T-helper 2 cell treated with Interferon-gamma antibody and Interleukin-4, amounts not matched to agents 100 ng/mL and 5 ng/mL, for 36 hours (primary cell): ENCODE measurements at regions not wholly inside any gene's neighbourhood (a gene's known extent, or its start where the extent isn't known, plus 50 kb on each side); places are given as distances from the start of the nearest gene placed in this dataset.
"Not testable (repeated sequence)": the region's sequence is repeated elsewhere in the genome, so short reads cannot be mapped to it uniquely, and the experiment has no call there.

Experiments used
- intact Hi-C: fragments of 100-400 bp; cut with micrococcal nuclease; formaldehyde crosslinking; loops from one replicate; pipeline ENCODE4 v1.15.1; 2023

DNA sequence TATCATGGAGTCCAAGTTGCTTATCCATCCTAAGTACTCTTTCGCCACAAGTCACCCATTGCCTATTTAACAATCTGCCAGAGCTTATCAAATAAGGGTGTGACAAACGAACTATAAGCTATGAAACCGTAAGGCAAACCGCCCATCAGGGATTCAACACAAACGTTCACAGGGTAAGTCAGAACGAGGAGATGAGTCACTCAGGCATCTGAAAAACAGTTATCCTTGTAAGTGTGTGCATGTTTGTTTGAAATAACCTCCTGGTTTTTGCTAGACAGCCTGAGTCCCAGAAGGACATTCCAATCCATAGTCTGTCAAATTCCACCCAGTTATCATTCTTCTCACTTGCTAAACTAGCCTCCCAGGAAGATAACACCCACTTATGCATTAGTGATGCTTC lies 299.1 kb downstream of the PAX3 start:
- intact Hi-C loops = no loop called here

DNA sequence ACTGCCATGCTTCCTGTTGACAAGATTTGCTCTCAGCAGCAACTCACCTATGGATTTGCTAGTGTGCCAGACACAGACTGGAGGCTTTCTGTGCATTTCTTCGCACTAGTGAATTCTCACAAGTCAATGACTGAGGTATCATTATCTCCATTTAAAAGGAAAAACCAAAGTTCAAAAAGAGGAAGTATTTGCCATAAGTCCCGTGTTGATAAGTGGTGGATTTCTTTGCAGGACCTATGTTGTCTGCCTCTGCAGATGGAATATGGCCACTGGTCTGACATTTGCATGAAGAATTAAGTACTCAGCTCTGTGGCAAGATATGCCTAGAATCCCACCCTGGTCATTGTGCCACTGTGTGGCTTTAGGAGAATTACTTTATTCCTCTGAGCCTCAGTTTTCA lies 299.6 kb downstream of the PAX3 start:
- intact Hi-C loops = no loop called here

GRCh38 chr2:221997683-221998082 lies 301.1 kb downstream of the PAX3 start:
- intact Hi-C loops = no loop called here

- intact Hi-C loops = no loop called here
Observed at GRCh38 chr2:221997100-221997499, 301.7 kb downstream of the PAX3 start.

DNA sequence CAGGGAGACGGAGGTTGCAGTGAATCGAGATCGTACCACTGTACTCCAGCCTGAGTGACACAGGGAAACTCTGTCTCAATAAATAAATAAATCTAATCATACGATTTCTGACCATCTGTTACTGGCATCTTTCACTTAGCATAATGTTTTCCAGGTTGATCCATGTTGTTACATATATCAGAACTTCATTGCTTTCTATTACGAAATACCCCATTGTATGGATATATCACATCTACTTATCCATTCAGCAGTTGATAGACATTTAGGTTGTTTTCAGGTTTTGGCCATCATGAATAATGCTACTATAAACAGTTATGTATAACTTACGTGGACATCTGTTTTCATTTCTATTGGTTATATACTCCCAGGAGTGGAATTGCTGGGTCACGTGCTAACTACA lies 303.9 kb downstream of the PAX3 start:
- intact Hi-C loops = no loop called here

DNA sequence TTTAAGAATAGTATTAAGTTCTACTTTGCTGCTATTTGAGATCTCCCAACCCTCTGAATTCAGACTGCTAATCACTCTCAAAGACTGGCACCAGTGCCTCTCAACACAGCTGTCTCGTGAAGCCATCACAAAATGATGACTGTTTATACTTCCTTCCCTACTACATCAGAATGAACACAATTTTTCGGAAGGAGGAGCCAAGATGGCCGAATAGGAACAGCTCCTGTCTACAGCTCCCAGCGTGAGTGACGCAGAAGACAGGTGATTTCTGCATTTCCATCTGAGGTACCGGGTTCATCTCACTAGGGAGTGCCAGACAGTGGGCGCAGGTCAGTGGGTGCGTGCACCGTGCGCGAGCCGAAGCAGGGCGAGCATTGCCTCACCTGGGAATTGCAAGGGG lies 314.4 kb downstream of the PAX3 start:
- intact Hi-C loops = not testable (repeated sequence)

DNA sequence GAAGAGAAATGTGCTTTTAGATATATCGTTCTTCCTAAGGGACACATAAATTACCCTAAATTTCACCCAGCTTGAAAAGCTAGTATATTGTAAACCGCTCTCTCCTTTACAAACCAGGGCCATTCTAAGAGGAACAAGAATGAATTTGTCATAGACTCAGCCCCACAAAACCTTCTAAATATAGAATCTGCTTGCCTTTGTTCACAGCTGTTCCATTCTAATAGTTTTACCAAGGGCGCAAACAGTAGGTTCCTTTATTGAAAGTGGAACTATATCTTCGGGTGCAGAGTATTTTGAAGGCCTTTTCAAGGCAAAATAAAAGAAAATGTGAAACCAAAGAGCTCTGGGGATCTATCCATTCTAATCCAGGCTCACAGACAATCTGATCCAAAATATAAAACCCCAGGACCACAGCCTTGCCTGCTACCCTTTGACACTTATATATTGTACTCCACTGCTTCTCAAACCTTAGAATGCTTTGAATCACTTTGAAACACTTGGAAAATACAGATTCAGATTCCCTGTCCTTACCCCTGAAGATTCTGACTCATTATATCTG lies 316.8 kb downstream of the PAX3 start:
- intact Hi-C loops = no loop called here

DNA sequence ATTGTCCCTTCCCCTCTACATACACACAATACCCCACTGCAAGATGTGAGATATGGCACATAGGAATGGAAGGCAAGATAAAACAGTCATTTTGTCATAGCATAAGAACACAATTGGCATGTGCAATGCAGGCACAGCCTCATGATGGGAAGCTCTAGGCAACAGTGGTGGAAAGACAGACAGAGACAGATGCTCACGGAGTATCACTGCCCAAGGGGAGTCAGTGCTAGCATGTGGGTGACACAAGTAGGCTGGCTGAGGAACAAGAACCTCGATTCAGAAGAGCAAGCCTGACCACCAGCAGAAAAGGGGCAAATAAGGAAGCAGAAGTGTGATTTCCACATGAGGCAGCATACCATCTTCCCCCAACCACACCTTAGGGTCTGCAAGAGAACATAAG lies 323.6 kb downstream of the PAX3 start:
- intact Hi-C loops = no loop called here

DNA sequence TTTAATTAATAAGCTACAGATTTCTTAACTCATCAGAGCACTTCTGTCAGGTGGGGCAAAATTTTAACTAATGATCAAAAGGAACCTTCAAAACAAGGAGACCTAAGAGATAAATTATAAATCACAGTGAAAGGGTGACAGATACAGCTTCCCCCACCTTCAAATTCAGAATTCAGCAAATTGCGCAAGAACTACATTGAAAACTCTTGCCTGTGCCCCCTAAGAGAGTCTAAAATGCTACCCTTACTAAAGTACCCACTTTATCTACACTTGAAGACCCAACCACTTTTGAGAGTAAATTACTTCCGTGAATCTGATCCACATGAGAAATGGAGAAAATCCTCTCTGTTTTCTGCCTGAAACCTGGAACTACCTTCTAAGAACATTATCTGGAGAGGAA lies 324.9 kb downstream of the PAX3 start:
- intact Hi-C loops = no loop called here

GRCh38 chr2:221973502-221973901 lies 325.3 kb downstream of the PAX3 start:
- intact Hi-C loops = no loop called here

- intact Hi-C loops = no loop called here
Observed at GRCh38 chr2:221972813-221973478, 325.9 kb downstream of the PAX3 start.

DNA sequence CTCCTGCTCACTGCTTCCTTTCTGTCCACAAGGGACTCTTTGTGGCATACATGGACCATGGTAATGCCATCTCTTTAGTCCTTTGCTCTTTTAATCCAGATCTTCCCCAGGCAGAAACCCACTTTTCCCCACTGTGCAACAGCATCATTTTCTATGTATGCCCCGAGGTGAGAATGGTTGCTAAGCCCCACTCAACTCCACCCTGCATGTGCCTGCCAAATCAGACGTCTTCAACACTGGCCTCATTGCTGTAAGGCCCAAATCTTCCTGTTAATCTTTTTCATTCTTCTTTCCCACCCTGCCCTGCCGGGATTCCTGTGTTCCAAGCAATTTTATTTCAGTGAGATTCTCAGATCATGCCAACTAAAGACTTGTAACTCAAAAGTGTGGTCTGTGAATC lies 328.4 kb downstream of the PAX3 start:
- intact Hi-C loops = no loop called here

DNA sequence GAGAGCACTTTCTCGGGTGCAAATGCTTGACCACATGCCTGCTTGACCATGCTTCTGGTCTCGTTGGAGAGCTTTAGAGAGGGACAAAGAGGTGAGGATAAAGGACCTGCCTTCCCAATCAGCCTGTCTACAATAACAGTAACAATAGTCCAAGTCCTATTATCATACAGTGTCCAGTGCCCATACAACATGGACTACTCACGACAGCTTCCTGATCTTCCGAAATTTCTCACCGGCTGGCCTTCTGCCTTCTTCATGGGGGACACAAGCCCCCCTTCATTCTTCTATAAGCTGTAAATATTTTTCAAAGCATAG lies 329.0 kb downstream of the PAX3 start:
- intact Hi-C loops = loop anchor here (1.0 kb wide), 1 partner anchor 1282 kb away; no protein-coding TSS in a partner anchor

DNA sequence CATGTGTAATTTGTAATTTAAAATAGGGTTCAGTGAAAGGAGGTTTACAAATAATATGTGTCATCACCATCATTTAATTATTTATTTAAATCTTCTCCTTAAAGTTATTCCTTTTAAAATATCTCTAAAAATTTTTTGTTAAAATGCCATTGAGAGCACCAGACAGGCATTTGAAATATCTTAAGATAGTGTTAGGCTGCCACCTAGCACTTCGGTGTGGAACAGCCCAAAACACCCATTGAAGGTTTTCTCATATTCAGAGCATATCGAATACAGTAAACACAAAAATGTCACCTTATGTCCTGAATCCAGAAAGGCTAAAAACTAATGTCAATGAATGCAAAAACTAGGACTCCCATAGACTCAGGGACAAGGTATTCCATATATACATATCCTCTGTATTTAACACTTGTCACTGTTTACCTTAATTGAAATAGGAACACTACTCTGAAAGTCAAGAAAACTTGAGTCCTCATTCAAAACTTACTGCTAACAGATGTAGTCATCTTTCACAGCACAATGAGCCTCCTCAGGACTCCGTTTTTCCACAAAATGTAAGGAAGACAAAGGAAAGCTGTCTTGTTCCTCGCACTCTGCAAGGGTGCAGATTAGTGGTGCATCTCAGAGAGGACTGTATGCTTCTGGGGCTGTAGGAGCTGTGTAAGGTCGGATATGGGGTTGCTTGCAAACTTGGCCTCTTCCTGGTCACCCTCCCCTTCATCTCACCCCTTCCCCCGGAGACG lies 329.5 kb downstream of the PAX3 start:
- intact Hi-C loops = loop anchor here (1.0 kb wide), 1 partner anchor 1282 kb away; no protein-coding TSS in a partner anchor

DNA sequence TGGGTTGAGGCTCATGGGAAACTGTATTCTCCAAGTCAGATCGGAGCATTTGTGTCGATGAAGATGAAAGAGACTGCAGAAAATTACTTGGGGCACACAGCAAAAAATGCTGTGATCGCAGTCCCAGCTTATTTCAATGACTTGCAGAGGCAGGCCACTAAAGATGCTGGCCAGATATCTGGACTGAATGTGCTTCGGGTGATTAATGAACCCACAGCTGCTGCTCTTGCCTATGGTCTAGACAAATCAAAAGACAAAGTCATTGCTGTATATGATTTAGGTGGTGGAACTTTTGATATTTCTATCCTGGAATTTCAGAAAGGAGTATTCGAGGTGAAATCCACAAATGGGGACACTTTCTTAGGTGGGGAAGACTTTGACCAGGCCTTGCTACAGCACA lies 336.6 kb downstream of the PAX3 start:
- intact Hi-C loops = no loop called here

GRCh38 chr2:221961561-221961960 lies 337.2 kb downstream of the PAX3 start:
- intact Hi-C loops = no loop called here

- intact Hi-C loops = no loop called here
Observed at GRCh38 chr2:221958224-221958623, 340.6 kb downstream of the PAX3 start.

DNA sequence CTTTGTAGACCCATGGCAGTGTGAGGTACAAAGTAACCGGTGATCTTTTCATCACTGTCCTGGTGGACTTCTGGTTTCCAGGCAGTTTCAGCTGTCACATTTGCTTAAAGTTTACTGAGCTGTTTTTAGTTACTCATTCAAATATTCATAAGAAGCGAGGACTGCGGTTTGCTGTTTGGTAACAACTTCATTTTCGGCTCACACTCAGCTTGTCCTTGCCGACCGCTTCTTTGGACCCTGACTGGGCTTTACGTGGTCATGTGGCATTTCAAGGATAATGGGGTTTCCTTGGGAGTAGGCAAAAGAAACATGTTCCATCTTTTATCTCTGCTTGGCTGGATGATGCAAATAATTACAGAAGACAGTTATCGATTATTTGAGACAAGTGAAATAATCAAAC lies 350.7 kb downstream of the PAX3 start:
- intact Hi-C loops = no loop called here

- intact Hi-C loops = not testable (repeated sequence)
Observed at GRCh38 chr2:221944452-221944851, 354.3 kb downstream of the PAX3 start.

- intact Hi-C loops = no loop called here
Observed at GRCh38 chr2:221943076-221943810, 355.6 kb downstream of the PAX3 start.

- intact Hi-C loops = no loop called here
Observed at GRCh38 chr2:221931251-221931991, 359.3 kb upstream of the EPHA4 start.

GRCh38 chr2:221929259-221929658 lies 357.2 kb upstream of the EPHA4 start:
- intact Hi-C loops = no loop called here
